Activated gamma-delta T cell treated with anti-CD3 and anti-CD28 coated beads, Interleukin-2, amount 50 U/mL, for 16 hours (primary cell): ENCODE measurements at regions not wholly inside any gene's neighbourhood (a gene's known extent, or its start where the extent isn't known, plus 50 kb on each side); places are given as distances from the start of the nearest gene placed in this dataset.

Experiments
- DNase-seq: peaks from one replicate; pipeline ENCODE4 v3.0.0-alpha.2; 2020; ENCODE audit warnings: low read depth

DNA sequence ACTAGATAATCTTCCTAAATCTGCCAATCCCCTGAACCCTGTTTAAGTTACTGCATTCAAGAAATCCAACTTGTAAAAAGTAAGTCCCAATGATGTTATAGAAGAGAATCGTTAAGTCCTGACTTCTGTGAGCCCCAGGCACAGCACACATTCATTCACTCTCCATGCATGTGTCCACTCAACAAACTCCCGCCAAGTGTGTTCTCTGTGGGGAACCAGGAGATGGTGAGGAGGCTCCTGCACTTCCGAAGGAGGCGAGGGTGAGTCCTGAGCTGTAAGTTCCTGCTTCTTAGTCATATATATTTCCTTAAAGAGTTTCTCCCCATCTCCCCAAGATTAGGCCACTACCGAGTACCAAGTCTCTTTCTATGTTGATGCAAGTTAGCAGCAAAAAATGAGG, 635.0 kb upstream of the ID2 start:
- no peak for DNase-seq

DNA sequence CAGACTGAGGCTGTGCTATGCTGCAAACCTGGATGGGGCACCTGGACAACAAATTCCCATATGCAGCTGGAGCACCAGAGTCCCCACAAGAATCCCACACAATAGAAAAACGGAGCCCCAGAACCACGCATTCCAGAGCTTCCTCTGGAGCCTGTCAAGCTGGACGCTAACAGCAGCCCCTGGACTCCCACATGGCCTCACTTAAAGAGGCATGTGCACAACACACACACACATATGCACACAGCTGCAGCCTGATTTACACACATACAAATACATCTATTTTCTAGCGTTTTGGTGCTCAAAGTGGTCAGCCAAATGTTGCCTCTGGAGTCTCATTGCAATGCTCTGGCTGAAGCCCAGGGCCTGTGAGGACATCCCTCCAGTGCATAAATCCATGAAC, 632.7 kb upstream of the ID2 start:
- DNase-seq: no peak

DNA sequence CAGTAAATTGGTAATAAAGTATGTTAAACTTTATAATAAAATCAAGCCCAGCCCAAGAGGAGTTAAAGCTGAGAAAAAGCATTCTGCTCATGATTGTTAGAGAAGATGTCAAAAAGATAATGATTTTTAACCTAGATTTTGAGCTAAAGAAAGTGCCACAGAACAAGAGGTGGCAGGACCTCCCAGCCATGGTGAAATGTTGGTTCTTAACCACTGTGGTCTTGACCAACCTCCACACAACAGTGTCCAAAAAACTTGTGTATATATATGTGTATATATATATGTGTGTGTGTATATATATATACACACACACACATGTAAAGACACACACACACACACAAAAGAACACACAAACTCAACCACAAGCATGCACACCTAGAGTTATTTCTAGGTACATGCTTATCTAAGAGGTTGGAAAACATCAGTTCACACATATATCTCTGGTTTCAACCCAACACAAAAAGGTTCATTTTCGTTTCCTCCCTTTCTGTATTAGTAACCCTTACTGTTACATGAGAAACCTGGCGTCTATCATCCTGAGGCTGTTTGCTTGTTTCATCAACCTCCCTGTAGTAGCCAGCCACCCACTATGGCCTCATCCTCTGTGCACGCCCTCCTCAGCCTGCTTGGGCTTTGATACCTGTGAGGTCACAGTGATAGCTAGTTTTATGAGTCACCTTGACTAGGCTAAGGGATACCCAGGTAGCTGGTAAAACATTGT, 631.8 kb upstream of the ID2 start:
- DNase-seq: no peak

DNA sequence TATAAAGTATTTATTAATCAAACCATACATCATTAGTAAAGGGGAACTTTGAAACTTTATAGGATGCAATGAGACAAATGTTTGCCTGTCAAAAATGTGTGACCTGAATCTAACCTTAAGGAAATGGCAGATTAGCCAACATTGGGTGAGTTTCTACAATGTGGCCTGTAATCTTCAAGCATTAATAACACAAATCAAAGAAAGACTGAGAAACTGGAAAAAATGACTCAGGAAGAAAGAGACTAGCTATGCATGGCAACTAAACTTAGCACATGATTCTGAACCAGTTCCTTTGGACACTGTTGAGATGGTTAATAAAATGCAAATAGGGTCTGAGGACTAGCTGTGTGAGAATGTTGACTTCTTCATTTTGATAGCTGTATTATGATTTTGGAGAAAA, 628.6 kb upstream of the ID2 start:
- no peak for DNase-seq

DNA sequence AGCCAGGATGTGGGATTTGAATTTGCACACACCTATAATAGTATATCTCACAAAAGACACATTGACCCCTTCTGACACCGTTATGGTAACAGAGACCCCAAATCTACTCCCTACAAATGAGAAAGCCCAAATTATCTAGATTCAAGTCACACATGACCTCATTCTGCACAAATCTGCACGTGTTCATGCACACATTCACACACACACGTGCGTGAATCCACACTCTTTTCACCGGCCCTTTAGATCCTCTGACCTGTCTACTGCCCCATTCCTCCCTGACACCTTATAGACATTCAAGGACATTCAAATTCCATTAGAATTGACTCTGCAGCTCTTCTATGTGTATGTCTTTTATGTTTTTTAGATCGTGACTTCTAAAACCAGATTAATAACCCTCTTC, 627.8 kb upstream of the ID2 start:
- no peak for DNase-seq

DNA sequence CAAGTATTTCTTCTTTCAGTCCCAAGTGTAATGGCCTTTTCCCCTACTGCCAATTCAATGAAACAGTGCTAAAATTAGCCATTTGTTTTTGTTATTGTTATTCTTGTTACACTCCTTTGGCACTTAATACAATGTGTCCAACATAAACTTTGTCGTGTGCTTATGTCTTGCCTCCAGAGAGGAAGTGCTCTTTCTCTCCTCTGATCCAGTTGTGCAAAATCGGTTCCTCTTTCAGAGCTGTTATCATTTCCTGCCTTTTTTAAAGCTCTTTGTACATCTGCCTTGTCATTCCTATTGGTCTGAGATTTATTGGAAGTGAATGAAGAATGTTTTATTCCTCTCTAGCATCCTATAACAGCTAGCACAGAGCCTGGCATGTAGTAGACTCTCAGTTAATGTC, 623.2 kb upstream of the ID2 start:
- no peak for DNase-seq

DNA sequence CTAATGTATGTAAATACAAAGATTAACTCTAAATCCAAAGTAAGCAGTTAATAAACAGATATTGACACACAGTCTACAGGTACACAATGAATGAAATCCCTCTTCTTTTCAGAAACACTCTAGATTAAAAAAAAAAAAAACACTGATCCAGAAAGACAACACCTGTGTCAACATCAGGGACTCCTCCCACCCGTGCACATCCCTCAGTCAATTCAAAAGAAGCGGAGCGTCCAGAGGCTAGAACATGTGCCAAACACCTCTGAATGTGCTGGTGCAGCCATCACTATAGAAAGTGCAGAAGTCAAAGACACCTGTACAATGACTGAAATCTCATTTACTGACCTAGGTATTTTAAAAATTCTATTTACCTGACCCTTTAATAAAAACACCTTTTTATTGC, 622.6 kb upstream of the ID2 start:
- no peak for DNase-seq

DNA sequence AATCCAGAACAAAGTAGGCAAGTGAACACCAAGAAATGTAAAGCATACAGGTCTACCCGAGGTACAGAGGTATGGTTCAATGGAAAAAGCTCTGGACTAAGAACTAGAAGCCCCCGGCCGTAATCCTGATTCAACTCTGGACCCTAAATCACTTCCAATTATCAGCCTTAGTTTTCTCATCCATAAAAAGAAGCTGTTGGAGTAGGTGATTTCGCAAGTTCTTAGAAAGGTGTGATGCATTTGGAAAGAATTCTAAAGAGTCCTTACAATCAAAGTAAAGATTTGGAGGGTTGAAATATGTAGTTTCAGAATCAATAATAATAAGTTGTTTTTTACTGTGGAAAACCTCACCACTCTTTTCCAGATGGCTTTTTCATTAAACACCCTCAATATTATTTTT, 622.1 kb upstream of the ID2 start:
- DNase-seq: no peak

DNA sequence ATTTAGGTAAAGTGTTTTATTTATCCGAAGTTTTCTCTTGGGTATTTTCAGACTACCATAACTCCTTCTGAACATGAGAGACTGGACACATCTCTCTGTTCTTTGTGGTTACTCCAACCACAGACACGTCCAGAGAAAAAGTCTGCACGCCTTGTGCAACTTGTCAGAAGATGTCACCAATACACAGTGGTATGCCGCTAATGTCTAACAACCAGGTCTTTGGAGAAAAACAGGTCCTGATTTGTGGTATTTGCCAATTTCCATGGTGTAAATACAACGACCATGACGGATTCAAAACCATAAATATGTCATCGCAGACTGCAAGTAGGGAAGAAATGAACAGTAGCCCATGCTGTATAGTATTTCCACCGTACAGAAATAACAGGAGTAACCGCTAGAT, 620.6 kb upstream of the ID2 start:
- no peak for DNase-seq

DNA sequence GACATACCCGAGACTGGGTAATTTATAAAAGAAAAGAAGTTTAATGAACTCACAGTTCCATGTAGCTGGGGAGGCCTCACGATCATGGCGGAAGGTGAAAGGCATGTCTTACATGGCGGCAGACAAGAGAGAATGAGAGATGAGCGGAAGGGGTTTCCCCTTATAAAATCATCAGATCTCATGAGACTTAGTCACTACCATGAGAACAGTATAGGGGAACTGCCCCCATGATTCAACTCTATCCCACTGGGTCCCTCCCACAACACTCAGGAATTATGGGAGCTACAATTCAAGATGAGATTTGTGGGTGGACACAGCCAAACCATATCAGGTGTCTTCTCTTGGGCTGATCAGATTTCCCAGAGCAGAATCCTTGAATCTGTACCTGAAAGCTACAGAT, 617.3 kb upstream of the ID2 start:
- no peak for DNase-seq

DNA sequence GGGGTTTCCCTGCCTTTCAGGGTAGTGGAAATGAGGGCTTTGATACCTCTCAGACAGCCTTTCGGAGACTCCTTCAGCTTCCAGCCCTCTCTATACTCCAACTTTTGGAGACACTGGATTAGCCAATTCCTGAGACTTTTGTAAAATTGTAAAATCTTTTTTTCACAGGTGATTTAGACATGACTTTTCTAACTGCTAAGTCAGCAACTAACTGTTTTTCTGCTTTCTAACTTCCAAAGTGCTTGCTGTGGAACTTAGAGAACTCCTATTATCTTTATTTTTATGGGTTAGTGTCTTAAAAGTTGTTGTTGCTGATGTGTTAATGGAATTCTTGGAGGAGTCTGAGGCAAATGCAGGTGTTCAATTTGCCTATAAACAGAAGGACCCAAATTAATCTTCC, 616.7 kb upstream of the ID2 start:
- no peak for DNase-seq

DNA sequence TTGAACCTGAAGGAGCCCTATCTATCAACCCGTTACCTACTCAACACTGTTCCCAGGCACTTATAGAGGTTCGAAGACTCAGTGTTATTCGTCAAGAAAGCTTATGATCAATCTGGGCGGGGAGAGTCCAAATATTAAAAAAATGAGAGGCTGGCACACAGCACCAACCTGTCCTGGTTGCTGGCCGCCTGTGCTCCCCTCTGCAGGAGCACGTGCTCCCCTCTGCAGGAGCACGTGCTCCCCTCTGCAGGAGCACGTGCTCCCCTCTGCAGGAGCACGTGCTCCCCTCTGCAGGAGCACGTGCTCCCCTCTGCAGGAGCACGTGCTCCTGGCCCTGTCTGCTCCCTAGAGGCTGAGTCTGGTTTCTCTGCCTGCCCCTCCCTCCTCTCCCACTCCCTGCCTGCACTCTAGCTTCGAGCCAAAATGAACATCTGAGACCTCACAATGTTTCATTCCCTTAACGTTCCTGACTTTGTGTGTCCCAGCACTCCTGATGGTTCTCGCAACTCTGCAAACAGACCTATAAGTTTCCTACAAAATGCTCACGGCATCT, 614.0 kb upstream of the ID2 start:
- DNase-seq: no peak

DNA sequence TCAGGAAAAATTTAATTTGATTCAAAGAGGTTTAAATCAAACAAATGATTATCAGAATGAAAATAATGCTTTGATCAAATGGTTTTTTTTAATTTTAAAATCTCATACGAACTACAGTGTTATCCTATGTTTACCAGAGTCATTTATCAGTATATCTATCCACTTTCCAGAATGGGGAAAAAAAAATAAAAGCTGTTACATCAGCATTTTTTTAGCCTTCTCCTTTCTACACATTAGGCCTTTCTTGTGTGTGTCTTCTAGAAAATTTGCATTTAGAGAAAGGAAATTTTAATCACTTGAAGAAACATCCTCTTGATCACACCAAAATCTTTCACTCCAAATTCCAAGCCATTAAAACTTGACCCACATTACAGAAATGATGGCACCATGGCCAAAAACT, 608.9 kb upstream of the ID2 start:
- DNase-seq: no peak

DNA sequence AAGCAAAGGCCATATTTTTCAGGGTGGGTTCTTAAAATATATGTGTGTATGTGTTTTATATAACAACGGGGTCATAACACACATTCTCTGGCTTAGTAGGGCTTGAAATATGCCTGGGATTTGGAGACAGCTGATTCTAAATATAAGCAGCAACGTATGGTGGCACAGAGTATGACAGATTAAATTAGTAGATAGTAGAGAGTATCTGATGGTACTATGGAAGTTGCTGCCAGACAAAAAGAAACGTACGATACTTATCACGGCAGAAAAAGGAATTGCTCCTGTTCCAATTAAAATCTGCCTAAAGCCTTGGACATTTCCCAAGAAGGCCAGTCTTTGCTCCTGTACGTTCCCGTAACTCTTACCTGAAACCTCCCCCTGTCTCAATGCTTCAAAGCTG, 607.9 kb upstream of the ID2 start:
- DNase-seq: no peak

DNA sequence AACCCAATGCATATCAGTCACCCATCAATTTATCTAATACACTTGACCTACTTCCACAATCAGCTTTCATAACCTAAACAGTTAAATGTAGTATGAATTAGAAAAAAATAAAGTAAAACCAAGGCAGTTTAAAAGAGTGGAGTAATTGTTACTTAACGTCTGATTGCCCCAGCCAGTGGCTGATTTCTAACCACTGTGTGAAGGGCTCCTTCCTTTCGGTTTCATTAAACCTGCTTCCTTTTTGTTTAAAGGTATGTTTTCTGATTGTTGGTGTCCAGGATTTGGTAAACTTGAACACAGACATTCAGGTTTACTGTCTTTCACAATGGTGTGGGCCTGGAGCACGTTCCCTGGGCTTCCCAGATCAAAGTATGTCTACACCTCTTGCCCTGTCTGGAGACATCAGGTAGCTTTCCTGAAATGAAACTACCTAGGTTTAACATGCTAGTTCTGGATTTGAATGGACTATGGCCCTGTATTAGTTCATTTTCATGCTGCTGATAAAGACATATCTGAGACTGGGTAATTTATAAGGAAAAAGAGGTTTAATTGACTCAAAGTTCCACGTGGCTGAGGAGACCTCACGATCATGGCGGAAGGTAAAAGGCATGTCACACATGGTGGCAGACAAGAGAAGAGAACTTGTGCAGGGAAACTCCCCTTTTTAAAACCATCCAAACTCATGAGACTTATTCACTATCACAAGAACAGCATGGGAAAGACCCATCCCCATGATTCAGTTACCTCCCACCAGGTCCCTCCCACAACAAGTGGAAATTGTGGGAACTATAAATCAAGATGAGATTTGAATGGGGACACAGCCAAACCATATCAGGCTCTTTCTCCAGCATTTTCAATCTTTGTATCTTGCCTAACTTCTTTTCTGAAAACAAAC, 605.2 kb upstream of the ID2 start:
- no peak for DNase-seq

DNA sequence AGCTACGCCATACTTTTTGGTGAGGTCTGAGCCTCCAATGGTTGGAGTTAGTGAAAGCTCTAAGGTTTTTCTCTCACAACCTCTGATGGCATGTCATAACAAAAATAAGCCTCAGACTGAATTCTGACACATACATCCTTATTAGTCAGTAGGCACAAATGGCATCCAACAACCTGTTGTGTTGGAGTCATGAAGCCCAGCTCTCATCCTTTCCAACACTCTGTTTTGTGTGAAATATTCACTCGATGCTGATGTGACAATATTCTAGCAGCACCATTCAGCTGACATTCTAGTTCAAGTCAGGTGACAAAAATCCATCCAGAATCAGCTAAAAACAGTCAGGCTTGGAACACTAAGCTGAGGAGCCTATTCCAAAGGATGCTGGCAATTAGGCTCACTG, 603.2 kb upstream of the ID2 start:
- no peak for DNase-seq

DNA sequence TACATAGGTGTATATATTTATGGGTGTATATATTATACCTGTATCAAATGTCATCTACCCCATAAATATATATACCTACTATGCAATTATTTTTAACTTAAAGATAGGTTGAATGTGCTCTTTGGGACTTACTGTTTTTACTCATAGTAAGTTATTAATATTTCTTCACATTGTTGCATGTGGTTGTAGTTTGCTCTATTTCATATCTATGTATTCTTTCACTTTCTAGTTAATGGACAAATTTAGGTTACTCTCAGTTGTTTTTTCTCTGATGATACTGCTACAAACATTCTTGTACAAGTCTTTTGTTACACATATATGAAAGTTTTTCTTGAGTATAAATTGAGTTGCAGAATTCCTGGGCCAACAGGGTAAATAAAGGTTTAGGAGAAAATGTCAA, 601.8 kb upstream of the ID2 start:
- no peak for DNase-seq

DNA sequence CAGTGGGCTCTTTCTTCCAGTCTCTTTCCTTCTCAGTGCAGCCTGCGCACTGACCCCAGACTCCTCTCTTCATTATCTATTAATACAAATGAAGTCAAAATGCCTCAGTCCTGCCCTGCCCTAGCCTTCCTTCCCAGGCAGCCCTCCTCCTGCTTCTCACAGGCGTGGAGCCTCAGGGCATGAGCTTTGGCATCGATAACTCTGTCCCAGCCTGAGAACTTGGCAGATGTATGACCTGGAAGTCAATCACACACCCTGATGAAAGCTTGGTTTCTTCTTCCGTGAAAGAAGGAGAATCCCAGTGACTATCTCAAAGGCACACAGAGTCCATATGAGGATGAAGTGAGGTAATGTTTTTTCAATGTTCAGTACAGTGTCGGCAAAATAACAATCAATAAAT, 600.7 kb upstream of the ID2 start:
- no peak for DNase-seq

DNA sequence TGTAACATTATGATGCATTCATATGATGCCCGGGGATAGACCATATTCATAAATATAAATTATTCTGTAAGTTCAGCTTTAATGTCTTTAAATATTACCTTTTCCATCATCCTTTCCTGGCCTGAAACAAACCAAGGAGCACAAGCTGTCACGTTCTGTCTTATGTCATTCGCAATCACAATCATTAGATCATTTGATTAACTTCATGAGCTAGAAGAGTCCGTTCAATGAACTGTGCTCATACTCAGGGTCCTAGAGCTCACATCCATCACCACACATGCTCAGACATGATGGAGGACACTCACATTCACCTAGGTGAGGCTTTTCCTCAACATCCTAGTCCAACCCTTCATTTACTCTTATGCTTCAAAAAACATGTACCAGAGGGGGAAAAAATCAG, 599.0 kb upstream of the ID2 start:
- DNase-seq: no peak

DNA sequence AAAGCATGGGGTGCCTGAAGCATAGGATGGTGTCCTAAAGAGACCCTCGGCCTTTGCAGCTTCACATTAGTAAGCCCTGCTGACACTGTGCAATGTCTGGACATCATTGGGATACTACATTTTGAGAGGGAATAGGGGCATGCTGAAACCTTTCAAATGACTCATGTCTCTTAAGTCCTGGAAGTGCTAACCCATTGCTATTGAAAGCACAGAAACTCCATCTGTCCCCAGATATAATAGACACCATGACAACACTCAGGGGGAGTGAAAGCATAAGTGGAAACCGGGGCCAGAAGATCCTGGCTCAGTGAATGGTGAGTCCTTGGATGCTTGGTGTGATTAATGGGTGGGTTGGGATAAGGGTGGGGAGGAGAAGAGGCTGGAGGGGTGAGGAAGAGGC, 595.5 kb upstream of the ID2 start:
- DNase-seq: no peak

DNA sequence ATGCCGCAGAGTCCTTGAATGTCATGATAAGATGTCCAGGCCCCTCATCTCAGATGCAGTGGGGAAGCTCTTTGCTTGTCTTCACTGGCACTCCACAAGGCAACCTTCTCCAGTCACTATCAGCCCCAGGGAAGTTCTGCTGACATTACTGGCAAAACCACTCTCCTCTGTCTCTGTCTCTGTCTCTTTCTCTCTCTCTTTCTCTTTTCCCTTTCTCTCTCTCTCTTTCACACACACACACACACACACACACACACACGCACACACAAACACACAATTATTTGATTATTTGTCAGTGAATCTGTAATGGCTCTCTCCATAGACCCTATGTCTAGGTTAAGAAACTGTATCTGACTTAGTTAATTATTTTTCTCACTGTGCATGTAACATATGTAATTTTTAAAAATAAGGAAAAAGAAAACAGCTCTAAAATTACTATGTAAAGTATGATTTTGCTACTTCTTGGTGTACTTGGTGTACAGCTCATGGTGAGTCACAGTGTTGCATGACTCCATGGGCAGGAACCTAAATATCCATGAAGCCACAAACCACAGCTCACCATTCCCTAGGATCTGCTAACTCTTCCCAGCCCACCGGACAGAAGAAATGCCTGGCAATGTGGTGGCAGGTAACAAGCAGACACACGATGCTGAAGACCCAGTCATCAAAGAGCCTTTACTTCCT, 594.9 kb upstream of the ID2 start:
- no peak for DNase-seq

DNA sequence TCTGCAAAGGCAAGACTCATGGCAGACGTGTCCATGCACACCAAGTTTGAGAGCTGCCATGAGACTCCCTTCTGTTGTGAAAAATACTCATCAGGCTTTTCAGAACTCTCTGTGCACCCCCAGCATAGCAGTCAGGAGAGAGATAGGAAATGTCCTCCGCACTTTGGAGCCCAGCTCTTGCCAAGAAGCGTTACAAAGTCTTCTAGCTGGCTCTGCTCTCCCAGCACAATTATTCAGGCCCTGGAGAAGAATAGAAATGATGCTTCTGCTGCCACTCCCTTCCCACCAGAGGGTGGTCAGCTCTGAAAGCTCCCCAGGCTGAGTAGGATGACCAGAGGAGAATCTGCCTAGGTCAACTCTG, 594.4 kb upstream of the ID2 start:
- DNase-seq: no peak

DNA sequence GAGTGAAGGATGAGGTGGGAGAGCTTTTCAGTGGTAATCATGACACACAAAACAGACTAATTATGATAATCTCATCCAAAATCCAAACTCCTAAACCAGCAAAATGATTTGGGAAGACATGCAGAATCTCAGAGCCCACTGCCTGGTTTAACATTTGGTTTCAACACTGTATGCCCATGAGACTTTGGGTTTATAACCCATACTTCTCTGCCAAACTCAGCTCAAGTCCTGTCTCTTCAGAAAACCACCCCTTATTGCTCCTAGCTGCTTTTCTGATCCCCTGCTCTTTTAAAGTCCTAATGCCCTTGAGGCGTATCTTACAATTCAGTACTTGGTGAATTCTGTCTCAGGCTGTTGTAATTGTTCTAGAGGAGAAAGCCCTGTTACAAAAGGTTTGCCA, 593.0 kb upstream of the ID2 start:
- DNase-seq: no peak
